G401 (cell line): ENCODE measurements at regions not wholly inside any gene's neighbourhood (a gene's known extent, or its start where the extent isn't known, plus 50 kb on each side); places are given as distances from the start of the nearest gene placed in this dataset.

ENCODE experiments used
- DNase-seq: peaks from one replicate; pipeline ENCODE4 v3.0.0-alpha.2; 2015; ENCODE audit warnings: low spot score
- in situ Hi-C: cut with HindIII; loops from 2 replicates; pipeline ENCODE4 v1.10.0; 2016; ENCODE audit warnings: low sequenced_read_pairs, mixed read lengths

- in situ Hi-C loops = no loop called here
- DNase-seq = no peak
Measured at GRCh38 chr9:118423021-118423420, 718.8 kb downstream of the TLR4 start.

DNA sequence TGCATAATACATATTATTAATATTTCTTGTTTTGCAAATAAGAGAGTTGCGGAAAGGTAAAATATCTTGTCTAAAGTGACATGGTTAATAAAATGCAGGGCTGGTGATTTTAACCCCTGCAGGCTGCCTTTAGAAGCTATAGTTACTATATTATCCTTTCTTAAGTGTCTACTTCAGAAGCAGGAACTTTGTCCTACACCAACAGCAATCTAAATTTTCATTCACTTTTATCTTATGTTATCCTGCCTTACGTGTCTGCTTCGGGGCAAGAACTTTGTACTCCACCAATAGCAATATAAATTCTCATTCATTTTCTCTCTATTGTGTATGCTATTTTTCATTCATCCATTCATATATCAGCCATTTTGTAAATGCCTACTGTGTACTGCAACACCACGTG is 719.5 kb downstream of the TLR4 start:
- DNase-seq = no peak
- in situ Hi-C loops = no loop called here

GRCh38 chr9:118426772-118427171 is 722.6 kb downstream of the TLR4 start:
- in situ Hi-C loops = no loop called here
- DNase-seq = no peak

DNA sequence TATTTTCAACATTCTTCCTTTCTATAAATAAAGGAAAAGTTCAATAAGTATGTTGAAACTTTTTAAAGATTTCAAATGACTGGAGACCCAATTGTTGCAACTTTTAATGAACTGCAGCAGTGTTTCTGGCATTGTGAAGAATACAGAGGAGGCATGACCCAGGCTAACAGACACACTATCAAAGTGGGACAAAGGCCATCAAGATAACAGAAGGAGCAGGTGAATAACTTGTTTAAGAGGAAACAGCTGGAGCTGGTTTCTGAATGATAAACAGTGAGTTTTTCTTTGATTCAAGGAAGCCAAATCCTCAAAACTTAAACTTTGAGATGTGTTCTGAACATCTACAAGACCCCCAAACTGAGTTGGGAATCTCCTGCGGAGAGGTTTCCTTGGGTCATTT is 734.6 kb downstream of the TLR4 start:
- in situ Hi-C loops = no loop called here
- DNase-seq = no peak

GRCh38 chr9:118439441-118439840 is 735.2 kb downstream of the TLR4 start:
- in situ Hi-C loops = no loop called here

GRCh38 chr9:118444403-118444802 is 740.2 kb downstream of the TLR4 start:
- in situ Hi-C loops = no loop called here
- peak; percentile 74 for DNase-seq

More at GRCh38 chr9:118439441-118439840, 735.2 kb downstream of the TLR4 start:
- DNase-seq = no peak

DNA sequence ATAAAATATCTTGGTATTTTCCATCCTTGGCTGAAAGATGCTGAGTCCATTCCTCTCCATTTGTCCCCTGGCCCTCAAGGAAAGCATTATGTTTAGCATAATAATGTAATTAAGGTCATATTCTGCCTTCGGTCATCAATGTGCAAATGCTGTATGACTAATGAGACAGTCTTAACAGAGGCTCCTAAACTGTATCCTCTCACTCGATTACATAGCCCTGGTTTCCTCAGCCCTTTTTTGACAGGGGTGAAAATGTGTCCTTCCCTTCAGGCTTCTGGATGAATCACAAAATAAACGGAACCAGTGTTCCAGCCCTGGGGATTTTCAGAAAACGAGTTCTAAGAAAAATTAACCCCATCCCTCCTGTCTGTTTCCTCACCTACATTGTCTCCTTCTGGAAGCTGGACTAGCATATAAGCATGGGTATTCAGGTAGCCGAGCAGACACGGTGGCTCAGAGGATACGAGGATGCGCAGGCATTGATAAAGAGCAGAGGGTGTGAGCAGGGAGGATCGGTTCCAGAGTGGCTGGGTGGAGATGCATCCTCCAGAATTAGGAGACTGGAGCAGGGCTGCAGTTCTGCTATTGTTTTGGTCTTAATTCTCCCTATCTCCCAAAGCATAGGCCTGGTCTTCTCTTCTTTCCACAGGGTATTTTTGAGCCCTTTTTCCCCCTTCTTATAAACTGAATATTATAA is 742.9 kb downstream of the TLR4 start:
- peak; percentile 68 for DNase-seq
- in situ Hi-C loops = no loop called here

GRCh38 chr9:118449554-118449953 is 745.4 kb downstream of the TLR4 start:
- DNase-seq = no peak
- in situ Hi-C loops = no loop called here

GRCh38 chr9:118455259-118455658 is 751.1 kb downstream of the TLR4 start:
- DNase-seq = no peak
- in situ Hi-C loops = no loop called here

- in situ Hi-C loops = no loop called here
- DNase-seq = no peak
Measured at GRCh38 chr9:118455788-118456187, 751.6 kb downstream of the TLR4 start.

DNA sequence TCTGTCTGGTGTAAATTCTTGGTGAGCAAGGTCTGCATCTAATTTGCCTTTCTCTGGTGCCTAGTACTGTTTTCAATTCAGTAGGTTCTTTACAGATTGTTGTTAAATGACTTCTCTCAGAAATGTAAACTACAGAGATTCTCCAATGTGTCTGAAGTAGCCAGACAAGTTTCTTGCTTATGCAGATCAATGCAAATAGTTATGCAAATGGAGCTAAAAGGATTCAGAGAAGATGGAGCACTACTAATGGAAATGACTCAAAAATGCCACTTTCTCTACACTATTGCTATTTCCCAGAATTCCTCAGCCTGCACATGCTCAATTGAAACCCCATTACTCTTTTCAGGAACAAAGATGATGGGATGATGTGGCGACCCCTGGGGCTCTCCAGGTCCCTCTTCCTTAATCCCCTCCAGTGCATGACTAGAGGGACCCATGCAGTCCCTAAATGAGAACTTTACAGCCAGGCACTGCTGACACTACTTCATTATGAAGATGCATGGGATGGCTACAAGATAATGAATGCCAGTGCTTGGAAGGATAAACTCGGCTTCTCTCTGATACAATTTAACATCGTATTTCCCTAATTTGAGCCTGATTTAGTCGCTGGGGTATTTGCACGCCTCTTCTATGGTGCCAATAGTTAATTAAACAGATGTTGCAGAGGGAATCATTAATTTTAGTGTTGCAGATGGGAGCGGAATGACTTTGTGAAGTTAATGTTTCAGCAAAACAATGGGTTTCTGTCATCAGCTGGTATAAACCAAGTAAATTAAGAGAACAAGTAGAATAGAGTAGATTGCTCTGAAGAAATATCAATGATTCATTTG is 753.2 kb downstream of the TLR4 start:
- DNase-seq = no peak
- in situ Hi-C loops = no loop called here

DNA sequence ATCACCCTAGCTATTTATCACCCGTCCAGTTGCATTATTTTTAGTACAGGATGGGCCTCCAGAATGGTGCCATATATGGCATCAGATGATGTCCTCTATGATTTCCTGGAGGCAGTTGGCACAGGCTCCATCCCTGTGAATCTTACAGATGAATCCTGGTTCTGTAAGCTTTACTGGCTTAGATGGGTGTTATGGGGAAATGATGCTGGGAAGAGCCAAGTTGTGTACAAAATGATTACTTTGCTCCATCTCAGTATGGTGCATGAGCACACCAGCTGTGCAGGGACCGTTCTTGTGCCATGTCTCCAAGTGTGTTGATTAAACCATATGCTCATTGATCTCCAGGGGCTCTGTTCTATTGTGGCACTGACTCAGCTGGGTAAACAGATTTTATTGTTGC is 755.7 kb downstream of the TLR4 start:
- peak; percentile 98 for DNase-seq
- in situ Hi-C loops = no loop called here

- DNase-seq = peak; percentile 20
- in situ Hi-C loops = no loop called here
Measured at GRCh38 chr9:118463419-118463818, 759.2 kb downstream of the TLR4 start.

DNA sequence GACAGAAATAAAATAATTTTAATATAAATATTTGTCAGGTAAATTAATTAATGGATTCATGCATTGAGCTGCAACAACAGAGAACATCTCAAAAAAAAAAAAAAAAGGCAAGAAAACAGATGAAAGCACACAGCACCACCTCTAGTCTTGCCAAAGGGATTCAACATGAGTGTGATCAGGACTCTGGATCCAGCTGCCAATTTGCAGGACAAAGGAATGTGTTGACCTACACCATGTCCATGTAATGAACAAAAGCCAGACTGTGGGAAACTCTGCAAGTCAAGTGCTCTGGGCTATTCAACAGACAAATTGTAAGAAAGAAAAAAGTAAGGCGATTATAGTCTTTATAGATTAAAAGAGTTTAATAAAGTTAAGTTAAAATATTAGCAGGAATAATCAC is 769.3 kb downstream of the TLR4 start:
- no peak for DNase-seq

DNA sequence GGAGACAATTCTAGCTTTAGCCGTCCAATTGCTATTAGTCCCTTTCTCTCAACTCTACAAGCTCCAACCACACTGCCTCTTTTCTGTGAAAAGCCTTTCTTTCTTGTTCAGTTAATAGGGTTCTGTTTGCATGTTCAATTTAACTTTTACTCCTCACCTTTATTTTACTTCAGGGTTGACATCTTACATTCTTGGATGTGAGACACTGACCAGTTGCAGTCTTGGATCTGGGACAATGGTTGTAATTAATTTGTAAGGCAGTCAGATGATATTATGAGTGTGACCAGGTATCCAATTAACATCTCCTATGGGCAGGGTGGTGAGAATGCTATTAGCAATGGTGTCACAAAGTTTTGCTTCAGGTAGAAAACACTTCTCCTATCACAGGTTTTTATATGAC is 774.5 kb downstream of the TLR4 start:
- in situ Hi-C loops = no loop called here
- no peak for DNase-seq

More for the DNA sequence above, 769.3 kb downstream of the TLR4 start:
- in situ Hi-C loops = no loop called here

DNA sequence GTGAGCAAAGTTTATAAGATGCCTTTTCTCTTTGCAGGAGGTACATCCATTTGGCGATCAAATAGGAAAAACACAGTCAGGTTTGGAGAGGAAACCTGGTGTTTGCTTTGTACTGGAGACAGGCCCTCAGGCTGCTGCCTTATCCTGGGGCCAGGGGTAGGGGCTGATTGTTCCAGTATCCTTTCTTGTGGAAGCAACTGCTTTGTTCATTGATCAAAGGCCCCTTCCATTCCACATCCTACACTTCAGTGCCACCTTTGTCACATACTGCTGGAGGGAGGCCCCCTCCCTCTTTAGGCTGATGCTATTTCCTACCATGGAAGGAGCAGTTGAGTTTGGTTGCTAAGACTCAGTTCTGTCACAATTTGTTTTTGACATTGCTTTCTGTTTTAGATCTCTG is 778.1 kb downstream of the TLR4 start:
- in situ Hi-C loops = no loop called here
- DNase-seq = no peak

GRCh38 chr9:118483677-118484076 is 779.5 kb downstream of the TLR4 start:
- in situ Hi-C loops = no loop called here
- no peak for DNase-seq

GRCh38 chr9:118503236-118503635 is 799.0 kb downstream of the TLR4 start:
- in situ Hi-C loops = no loop called here
- DNase-seq = no peak

DNA sequence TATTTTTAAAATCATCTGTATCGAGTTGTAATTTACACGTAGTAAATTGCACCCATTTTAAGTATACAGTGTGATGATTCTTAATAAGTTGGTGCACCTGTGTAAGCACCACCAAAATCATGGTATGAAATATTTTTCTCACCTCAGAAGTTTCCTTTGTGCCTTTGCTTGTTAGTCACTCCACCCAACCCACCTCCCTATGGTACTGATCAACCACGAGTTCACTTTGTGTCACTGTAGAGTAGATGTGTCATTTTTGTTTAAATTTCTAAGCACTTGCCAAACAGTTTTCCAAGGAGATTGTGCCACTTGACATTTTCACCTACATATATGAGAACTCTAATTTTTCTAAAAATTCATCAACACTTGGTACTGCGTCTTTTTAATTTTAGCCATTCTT is 806.5 kb downstream of the TLR4 start:
- no peak for DNase-seq
- in situ Hi-C loops = no loop called here

DNA sequence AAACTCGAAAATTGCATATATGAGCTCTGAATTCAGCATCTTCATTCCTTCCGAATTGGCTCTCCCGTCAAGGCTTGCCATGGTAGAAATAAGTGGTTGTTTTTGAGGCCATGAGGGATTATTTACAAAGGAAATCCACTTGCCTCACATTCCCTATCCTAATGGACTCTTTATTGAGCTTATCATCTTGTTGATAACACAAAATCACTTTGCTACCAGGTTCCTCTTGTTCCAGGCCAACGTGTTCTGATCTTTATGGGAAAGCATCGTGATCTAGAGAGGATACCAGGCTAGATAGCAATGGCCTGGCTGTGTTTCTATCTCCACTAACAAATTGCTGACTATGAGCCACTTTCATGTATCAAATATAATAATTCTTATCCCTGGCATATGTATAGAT is 811.7 kb downstream of the TLR4 start:
- no peak for DNase-seq
- in situ Hi-C loops = no loop called here

DNA sequence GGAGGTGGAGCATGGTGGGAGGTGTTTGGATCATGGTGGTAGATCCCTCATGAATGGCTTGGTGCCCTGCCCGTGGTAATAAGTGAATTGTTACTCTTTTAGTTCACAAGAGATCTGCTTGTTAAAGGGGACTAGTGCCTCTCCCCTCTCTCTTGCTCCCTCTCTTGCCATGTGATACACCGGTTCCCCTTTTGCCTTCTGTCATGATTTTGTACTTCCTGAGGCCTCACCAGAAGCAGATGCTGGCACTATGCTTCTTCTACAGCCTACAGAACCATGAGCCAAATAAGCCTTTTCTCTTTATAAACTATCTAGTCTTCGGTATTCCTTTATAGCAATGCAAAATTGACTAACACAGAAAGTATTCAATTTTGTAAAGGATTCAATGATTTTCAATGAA is 817.1 kb downstream of the TLR4 start:
- in situ Hi-C loops = no loop called here
- no peak for DNase-seq
